A549 (cell line): ENCODE measurements at regions not wholly inside any gene's neighbourhood (a gene's known extent, or its start where the extent isn't known, plus 50 kb on each side); places are given as distances from the start of the nearest gene placed in this dataset.

ENCODE experiments used
- ATAC-seq, 2 experiments: fragments of 200-7000 bp in 1 of 2; fragments of >200 bp in 1 of 2; cut with Nextera tagmentation in 1 of 2; cut with Tn5 transposase in 1 of 2; 3 replicates each; pipeline versions ENCODE4 v1.8.0 to v1.9.1; 2018 to 2020; ENCODE audit warnings: mild to moderate bottlenecking in 1 of 2, moderate library complexity in 1 of 2
- CTCF ChIA-PET: fragments of 300-600 bp; sonication (Branson Sonifier 250); formaldehyde crosslinking; extraction: SDS; loops from one replicate; lab custom pipeline; 2021; ENCODE audit warnings: antibody characterized with exemption, inconsistent platforms; lab: Yijun Ruan, JAX
- POLR2A ChIA-PET: fragments of 350-600 bp; formaldehyde crosslinking; extraction: SDS; loops from one replicate; lab custom pipeline; 2021; ENCODE audit warnings: antibody characterized with exemption, inconsistent platforms; lab: Yijun Ruan, JAX
- DNase-seq, 2 experiments: peaks; one replicate each; pipeline versions ENCODE4 v3.0.0 to v3.0.0-alpha.2; 2011 to 2016; ENCODE audit warnings: low read depth in 1 of 2, low spot score in 1 of 2
- FAIRE-seq: peaks from 2 replicates; lab custom pipeline; 2011; peaks lifted over from hg19 to GRCh38; lab: Jason Lieb, UNC
- H3K27ac ChIP-seq, 2 experiments: fragments of >200 bp; sonication (Bioruptor Twin); formaldehyde crosslinking; 3 replicates each; pipeline ENCODE4 v1.5.1; 2016 to 2017
- H3K4me1 ChIP-seq: fragments of >200 bp; sonication (Bioruptor Twin); formaldehyde crosslinking; 3 replicates; pipeline ENCODE4 v1.6.1; 2016
- H3K4me2 ChIP-seq: fragments of >200 bp; sonication (Bioruptor Twin); formaldehyde crosslinking; 3 replicates; pipeline ENCODE4 v1.6.1; 2016
- H3K4me3 ChIP-seq: fragments of >200 bp; sonication (Bioruptor Twin); formaldehyde crosslinking; 3 replicates; pipeline ENCODE4 v1.5.1; 2016
- H3K9me3 ChIP-seq: fragments of >200 bp; sonication (Bioruptor Twin); formaldehyde crosslinking; 3 replicates; pipeline ENCODE4 v1.6.1; 2016
- CBX8 ChIP-seq: fragments of 200-600 bp; sonication (generic); IDR thresholded peaks from 2 replicates; pipeline ENCODE4 v1.6.1; 2016
- CEBPB ChIP-seq, 2 experiments: fragments of >200 bp in 1 of 2; sonication (Bioruptor Twin) in 1 of 2; formaldehyde crosslinking in 1 of 2; IDR thresholded peaks; 2 replicates each; pipeline ENCODE4 v1.6.1; 2012 to 2016
- FOSB ChIP-seq: fragments of 250-450 bp; sonication (Bioruptor Pico); IDR thresholded peaks from 2 replicates; pipeline ENCODE4 v1.5.0; 2020; ENCODE audit warnings: mild to moderate bottlenecking, moderate library complexity
- HEYL ChIP-seq: fragments of 250-450 bp; sonication (Bioruptor Pico); IDR thresholded peaks from 2 replicates; pipeline ENCODE4 v1.8.0; 2021; ENCODE audit warnings: mild to moderate bottlenecking, moderate library complexity
- HOXB13 ChIP-seq: fragments of 250-450 bp; sonication (Bioruptor Pico); IDR thresholded peaks from 2 replicates; pipeline ENCODE4 v1.5.0; 2020; ENCODE audit warnings: low read depth, mild to moderate bottlenecking, moderate library complexity
- JUNB ChIP-seq: fragments of >200 bp; sonication (Bioruptor Twin); formaldehyde crosslinking; IDR thresholded peaks from 2 replicates; pipeline ENCODE4 v1.6.1; 2016
- KDM5A ChIP-seq: fragments of 200-600 bp; sonication (generic); IDR thresholded peaks from 2 replicates; pipeline ENCODE4 v1.6.1; 2016; ENCODE audit warnings: antibody characterized with exemption, mild to moderate bottlenecking
- MAFK ChIP-seq: fragments of 450-650 bp; IDR thresholded peaks from 2 replicates; pipeline ENCODE4 v1.6.1; 2014; ENCODE audit not compliant: partially characterized antibody
- MYC ChIP-seq: IDR thresholded peaks from 2 replicates; pipeline ENCODE4 v1.6.1; 2012; ENCODE audit warnings: mild to moderate bottlenecking, inconsistent platforms, low read length, improper control_type of control experiment, borderline replicate concordance
- POLR2AphosphoS2 ChIP-seq: conservative IDR thresholded peaks from 2 replicates; pipeline ENCODE4 v1.6.1; 2012; ENCODE audit warnings: low read length, improper control_type of control experiment, inconsistent platforms
- RNF2 ChIP-seq: fragments of 200-600 bp; sonication (generic); IDR thresholded peaks from 2 replicates; pipeline ENCODE4 v1.6.1; 2016; ENCODE audit warnings: low read depth, mild to moderate bottlenecking, antibody characterized with exemption, moderate library complexity, borderline replicate concordance
- SMC3 ChIP-seq: fragments of >200 bp; sonication (Bioruptor Twin); formaldehyde crosslinking; IDR thresholded peaks from 3 replicates; pipeline ENCODE4 v1.6.1; 2018; ENCODE audit warnings: inconsistent platforms
- TFCP2L1 ChIP-seq: fragments of 250-450 bp; sonication (Bioruptor Pico); IDR thresholded peaks from 2 replicates; pipeline ENCODE4 v1.5.0; 2021; ENCODE audit warnings: mild to moderate bottlenecking
- TP53 ChIP-seq: fragments of 250-450 bp; sonication (Bioruptor Pico); IDR thresholded peaks from 2 replicates; pipeline ENCODE4 v1.5.0; 2021; ENCODE audit warnings: mild to moderate bottlenecking, moderate library complexity
- ZSCAN20 ChIP-seq: fragments of 250-450 bp; sonication (Bioruptor Pico); IDR thresholded peaks from 2 replicates; pipeline ENCODE4 v1.8.0; 2022; ENCODE audit warnings: mild to moderate bottlenecking, moderate library complexity
- WGBS: methylation state at CpG from one replicate; pipeline ENCODE4 v1.1.6; 2017; ENCODE audit errors: missing lambda C conversion rate; 5-methylcytosine and 5-hydroxymethylcytosine counted together
- TF ChIP-seq, protein P1 (sequence below): fragments of >200 bp; sonication (Bioruptor Twin); formaldehyde crosslinking; IDR thresholded peaks from 3 replicates; pipeline ENCODE4 v1.5.1; 2016
- TF ChIP-seq, protein P2 (sequence below): IDR thresholded peaks from 2 replicates; pipeline ENCODE4 v1.6.1; 2012
- TF ChIP-seq, protein P3 (sequence below): fragments of >200 bp; sonication (Bioruptor Twin); formaldehyde crosslinking; IDR thresholded peaks from 2 replicates; pipeline ENCODE4 v1.6.1; 2016
- TF ChIP-seq, protein P4 (sequence below): fragments of 200-600 bp; sonication (generic); IDR thresholded peaks from 2 replicates; pipeline ENCODE4 v1.6.1; 2016; ENCODE audit warnings: antibody characterized with exemption, mild to moderate bottlenecking, moderate library complexity
- TF ChIP-seq, protein P5 (sequence below): fragments of >200 bp; sonication (Bioruptor Twin); formaldehyde crosslinking; IDR thresholded peaks from 3 replicates; pipeline ENCODE4 v1.6.1; 2016

DNA sequence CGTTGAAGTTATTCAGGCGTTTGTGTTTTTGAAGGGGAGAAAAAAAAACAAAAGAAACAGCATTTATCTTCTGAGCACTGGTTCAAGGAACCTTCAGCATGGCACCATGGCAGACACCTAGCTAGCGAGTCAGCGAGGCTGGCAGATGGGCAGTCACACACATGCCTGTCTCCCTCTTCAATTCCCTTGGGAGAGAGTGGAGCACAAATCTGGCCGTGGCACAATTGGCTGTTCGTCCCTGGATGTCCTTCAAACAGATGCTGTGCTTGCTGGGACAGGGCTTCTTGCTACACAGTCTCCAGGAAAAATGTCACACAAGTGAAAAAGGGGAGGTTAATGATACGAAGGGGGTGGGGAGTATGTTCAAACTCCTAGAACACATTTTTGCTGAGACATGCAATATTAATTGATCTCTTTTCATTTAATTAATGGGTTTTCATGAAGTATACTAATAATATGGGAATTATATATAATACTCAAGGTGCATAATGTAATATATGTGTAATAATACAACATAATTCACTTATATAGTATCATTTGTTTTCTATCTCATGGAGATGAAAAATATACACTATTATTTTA, 1674.5 kb upstream of the SLC10A2 start:
- no peak for ATAC-seq

DNA sequence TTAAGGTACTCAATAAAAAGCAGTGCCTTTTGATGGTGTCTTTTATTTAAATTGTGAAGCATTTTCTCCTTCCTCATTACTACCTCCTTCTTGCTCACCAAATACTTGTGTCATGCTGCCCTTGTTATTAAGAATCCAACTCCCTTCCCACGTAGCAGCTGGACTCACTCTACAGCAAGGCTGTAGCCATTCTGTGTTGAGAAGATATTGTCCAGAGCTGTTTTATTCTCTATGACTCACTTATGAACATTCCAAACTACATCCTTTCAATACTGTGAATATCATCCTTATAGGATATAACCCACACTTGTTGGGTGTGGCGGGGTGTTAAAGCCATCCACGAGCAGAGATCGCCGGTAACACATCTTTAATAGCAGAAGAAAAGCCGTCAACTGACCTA, 1671.5 kb upstream of the SLC10A2 start:
- DNase-seq, result no peak
- POLR2A ChIA-PET, result no interaction called here
- no peak overlapping the region for H3K27ac ChIP-seq
- no peaks in the 10 kb centered on the region for H3K4me1 ChIP-seq
- TF ChIP-seq FOSB (CRISPR knock-in tag) (no peak), JUNB (no peak), CBX8 (no peak), TP53 (CRISPR knock-in tag) (no peak), CEBPB (IDR thresholded peaks at IDR 0.05) (no peak), KDM5A (no peak), POLR2AphosphoS2 (no peak), SMC3 (no peak), ZSCAN20 (CRISPR knock-in tag) (no peak), HEYL (CRISPR knock-in tag) (no peak), HOXB13 (CRISPR knock-in tag) (no peak), MYC (no peak), TFCP2L1 (CRISPR knock-in tag) (no peak)
- TF ChIP-seq, protein P1, sequence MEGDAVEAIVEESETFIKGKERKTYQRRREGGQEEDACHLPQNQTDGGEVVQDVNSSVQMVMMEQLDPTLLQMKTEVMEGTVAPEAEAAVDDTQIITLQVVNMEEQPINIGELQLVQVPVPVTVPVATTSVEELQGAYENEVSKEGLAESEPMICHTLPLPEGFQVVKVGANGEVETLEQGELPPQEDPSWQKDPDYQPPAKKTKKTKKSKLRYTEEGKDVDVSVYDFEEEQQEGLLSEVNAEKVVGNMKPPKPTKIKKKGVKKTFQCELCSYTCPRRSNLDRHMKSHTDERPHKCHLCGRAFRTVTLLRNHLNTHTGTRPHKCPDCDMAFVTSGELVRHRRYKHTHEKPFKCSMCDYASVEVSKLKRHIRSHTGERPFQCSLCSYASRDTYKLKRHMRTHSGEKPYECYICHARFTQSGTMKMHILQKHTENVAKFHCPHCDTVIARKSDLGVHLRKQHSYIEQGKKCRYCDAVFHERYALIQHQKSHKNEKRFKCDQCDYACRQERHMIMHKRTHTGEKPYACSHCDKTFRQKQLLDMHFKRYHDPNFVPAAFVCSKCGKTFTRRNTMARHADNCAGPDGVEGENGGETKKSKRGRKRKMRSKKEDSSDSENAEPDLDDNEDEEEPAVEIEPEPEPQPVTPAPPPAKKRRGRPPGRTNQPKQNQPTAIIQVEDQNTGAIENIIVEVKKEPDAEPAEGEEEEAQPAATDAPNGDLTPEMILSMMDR, result no peak
- TF ChIP-seq, protein P2, sequence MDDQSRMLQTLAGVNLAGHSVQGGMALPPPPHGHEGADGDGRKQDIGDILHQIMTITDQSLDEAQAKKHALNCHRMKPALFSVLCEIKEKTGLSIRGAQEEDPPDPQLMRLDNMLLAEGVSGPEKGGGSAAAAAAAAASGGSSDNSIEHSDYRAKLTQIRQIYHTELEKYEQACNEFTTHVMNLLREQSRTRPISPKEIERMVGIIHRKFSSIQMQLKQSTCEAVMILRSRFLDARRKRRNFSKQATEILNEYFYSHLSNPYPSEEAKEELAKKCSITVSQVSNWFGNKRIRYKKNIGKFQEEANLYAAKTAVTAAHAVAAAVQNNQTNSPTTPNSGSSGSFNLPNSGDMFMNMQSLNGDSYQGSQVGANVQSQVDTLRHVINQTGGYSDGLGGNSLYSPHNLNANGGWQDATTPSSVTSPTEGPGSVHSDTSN, result no peak
- TF ChIP-seq, protein P3, sequence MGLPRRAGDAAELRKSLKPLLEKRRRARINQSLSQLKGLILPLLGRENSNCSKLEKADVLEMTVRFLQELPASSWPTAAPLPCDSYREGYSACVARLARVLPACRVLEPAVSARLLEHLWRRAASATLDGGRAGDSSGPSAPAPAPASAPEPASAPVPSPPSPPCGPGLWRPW, result no peak
- TF ChIP-seq, protein P4, sequence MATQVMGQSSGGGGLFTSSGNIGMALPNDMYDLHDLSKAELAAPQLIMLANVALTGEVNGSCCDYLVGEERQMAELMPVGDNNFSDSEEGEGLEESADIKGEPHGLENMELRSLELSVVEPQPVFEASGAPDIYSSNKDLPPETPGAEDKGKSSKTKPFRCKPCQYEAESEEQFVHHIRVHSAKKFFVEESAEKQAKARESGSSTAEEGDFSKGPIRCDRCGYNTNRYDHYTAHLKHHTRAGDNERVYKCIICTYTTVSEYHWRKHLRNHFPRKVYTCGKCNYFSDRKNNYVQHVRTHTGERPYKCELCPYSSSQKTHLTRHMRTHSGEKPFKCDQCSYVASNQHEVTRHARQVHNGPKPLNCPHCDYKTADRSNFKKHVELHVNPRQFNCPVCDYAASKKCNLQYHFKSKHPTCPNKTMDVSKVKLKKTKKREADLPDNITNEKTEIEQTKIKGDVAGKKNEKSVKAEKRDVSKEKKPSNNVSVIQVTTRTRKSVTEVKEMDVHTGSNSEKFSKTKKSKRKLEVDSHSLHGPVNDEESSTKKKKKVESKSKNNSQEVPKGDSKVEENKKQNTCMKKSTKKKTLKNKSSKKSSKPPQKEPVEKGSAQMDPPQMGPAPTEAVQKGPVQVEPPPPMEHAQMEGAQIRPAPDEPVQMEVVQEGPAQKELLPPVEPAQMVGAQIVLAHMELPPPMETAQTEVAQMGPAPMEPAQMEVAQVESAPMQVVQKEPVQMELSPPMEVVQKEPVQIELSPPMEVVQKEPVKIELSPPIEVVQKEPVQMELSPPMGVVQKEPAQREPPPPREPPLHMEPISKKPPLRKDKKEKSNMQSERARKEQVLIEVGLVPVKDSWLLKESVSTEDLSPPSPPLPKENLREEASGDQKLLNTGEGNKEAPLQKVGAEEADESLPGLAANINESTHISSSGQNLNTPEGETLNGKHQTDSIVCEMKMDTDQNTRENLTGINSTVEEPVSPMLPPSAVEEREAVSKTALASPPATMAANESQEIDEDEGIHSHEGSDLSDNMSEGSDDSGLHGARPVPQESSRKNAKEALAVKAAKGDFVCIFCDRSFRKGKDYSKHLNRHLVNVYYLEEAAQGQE, result no peak
- TF ChIP-seq, protein P5, sequence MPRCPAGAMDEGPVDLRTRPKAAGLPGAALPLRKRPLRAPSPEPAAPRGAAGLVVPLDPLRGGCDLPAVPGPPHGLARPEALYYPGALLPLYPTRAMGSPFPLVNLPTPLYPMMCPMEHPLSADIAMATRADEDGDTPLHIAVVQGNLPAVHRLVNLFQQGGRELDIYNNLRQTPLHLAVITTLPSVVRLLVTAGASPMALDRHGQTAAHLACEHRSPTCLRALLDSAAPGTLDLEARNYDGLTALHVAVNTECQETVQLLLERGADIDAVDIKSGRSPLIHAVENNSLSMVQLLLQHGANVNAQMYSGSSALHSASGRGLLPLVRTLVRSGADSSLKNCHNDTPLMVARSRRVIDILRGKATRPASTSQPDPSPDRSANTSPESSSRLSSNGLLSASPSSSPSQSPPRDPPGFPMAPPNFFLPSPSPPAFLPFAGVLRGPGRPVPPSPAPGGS, result no peak
- H3K4me3 ChIP-seq, result no peak overlapping the region
- CTCF ChIA-PET, result no interaction called here
- WGBS, result 7% methylated on average over 6 of the region's 6 CpGs
- ATAC-seq, result no peak
- FAIRE-seq, result no peak
- no peak overlapping the region for H3K4me2 ChIP-seq
- H3K9me3 ChIP-seq, result no peaks in the 10 kb centered on the region

More for the DNA sequence above, 1674.5 kb upstream of the SLC10A2 start:
- 19% methylated on average over 5 of the region's 7 CpGs for WGBS
- ChIA-PET CTCF (interaction anchor here (0.6 kb wide), 2 partner anchors 308 to 685 kb away, joined by 3 read pairs; no protein-coding TSS in a partner anchor), POLR2A (no interaction called here)
- no peaks in the 10 kb centered on the region for H3K9me3 ChIP-seq
- TF ChIP-seq MAFK, result peak; percentile 49
- no peak for TF ChIP-seq RNF2
- no peak overlapping the region for H3K4me3 ChIP-seq
- FAIRE-seq (no peak), DNase-seq (no peak)
- H3K4me1 ChIP-seq, result no peaks in the 10 kb centered on the region
- no peak overlapping the region for H3K27ac ChIP-seq
- H3K4me2 ChIP-seq, result no peak overlapping the region
